ENCODE measurements at regions not wholly inside any gene's neighbourhood (a gene's known extent, or its start where the extent isn't known, plus 50 kb on each side); places are given as distances from the start of the nearest gene placed in this dataset.

DNA sequence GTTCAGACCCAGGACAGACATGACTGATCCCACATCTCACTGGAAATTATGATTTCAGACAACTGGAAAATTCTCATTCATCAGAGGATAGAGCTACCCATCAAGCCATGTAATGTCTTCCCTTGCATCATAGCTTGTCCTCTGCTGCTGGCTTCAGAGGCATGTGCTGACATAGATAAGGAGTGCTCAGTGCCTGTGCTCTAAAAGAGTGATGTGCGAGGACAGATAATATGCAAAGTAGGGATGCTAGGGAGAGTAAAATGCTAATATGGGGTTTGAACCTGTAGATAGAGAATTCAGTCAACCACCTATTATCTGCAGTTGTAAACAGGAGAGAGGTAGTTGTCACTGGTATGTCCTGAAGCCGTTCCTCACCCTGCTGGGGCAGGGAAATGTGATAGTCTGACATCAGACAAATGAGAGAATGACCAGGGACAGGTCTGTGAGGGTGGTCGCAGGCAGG is 349.7 kb upstream of the CCL2 start:
- Histone ChIP-seq H3K36me3 (ENCODE audit: control insufficient read depth in 2 of 2, extremely low read depth in 1 of 2, insufficient read depth in 2 of 2, low read length in 2 of 2) (no peaks in the 10 kb centered on the region), H3K4me2 (ENCODE audit: insufficient read depth, low read length) (no peak overlapping the region), H4K20me1 (replicated peaks; ENCODE audit: control insufficient read depth, extremely low read depth, insufficient read depth, low read length) (no peaks in the 10 kb centered on the region), H3K9ac (replicated peaks; ENCODE audit: extremely low read depth, insufficient read depth, low read length) (no peak overlapping the region), H3K4me1 (ENCODE audit: control insufficient read depth, extremely low read depth, insufficient read depth, low read length) (no peaks in the 10 kb centered on the region), H3K9me1 (replicated peaks; ENCODE audit: control insufficient read depth, extremely low read depth, insufficient read depth, low read length) (no peaks in the 10 kb centered on the region), H3K27ac (ENCODE audit: insufficient read depth, low read depth, low read length) (no peak overlapping the region), H2AFZ (ENCODE audit: low read depth, low read length) (no peak overlapping the region), H3K79me2 (ENCODE audit: control insufficient read depth, insufficient read depth, low read length) (no peaks in the 10 kb centered on the region), H3K27me3 (ENCODE audit: control insufficient read depth in 2 of 2, insufficient read depth in 2 of 2, low read length in 2 of 2) (no peaks in the 10 kb centered on the region), H3K9me3 (replicated peaks; ENCODE audit: control insufficient read depth, insufficient read depth, low read length) (no peaks in the 10 kb centered on the region), H3K4me3 (replicated peaks in 1 of 3; ENCODE audit: insufficient read depth in 1 of 3, low read depth in 1 of 3, low read length in 3 of 3) (no peak overlapping the region)
- no peak for TF ChIP-seq CTCF (IDR thresholded peaks at IDR 0.05; ENCODE audit: extremely low read depth in 1 of 2, insufficient read depth in 1 of 2, low read depth in 1 of 2, low read length in 2 of 2)
- no peak for TF ChIP-seq MAX (IDR thresholded peaks at IDR 0.05; ENCODE audit: insufficient read depth, insufficient read length)
- TF ChIP-seq EZH2 (IDR thresholded peaks at IDR 0.05; ENCODE audit: borderline replicate concordance, low read depth, low read length, severe bottlenecking): no peak
- TF ChIP-seq FOS (IDR thresholded peaks at IDR 0.05; ENCODE audit: borderline replicate concordance, insufficient read depth, low read length): no peak
- TF ChIP-seq GATA2 (IDR thresholded peaks at IDR 0.05; ENCODE audit: insufficient read depth, insufficient read length, low read depth, low read length): no peak
- TF ChIP-seq JUN (IDR thresholded peaks at IDR 0.05; ENCODE audit: borderline replicate concordance, insufficient read depth, insufficient read length, low read depth): no peak
- no peak for TF ChIP-seq POLR2A (IDR thresholded peaks at IDR 0.05; ENCODE audit: low read depth, low read length)
- TF ChIP-seq MYC (IDR thresholded peaks at IDR 0.05; ENCODE audit: low read depth, low read length): no peak
- no peak for TF ChIP-seq POLR2AphosphoS5 (IDR thresholded peaks at IDR 0.05; ENCODE audit: insufficient read depth, low read depth, low read length)
- ChIA-PET CTCF (no interaction called here), POLR2A (no interaction called here)
- BruUV-seq (replicated peaks): no TSS peak
- dilution Hi-C loops (cut with MboI; ENCODE audit: extremely low pct_ligation_motif_present, low sequenced_read_pairs) (no loop called here), intact Hi-C loops (cut with micrococcal nuclease) (no loop called here)
- DNase-seq (ENCODE audit: low read depth, low spot score) (no peak), FAIRE-seq (no peak)

Data from endothelial cell of umbilical vein (primary cell).